Endothelial cell of umbilical vein (primary cell): ENCODE measurements at regions not wholly inside any gene's neighbourhood (a gene's known extent, or its start where the extent isn't known, plus 50 kb on each side); places are given as distances from the start of the nearest gene placed in this dataset.

Experiments used
- BruUV-seq: library from RNA; stranded (reverse); fragments of 400-500 nt; replicated peaks from 2 replicates; lab custom pipeline; 2021; lab: Mats Ljungman, UMichigan
- CTCF ChIA-PET: fragments of 300-600, 350-600 bp; sonication (Branson Sonifier 250); formaldehyde crosslinking; loops from one replicate; lab custom pipeline; 2021; ENCODE audit warnings: antibody characterized with exemption, inconsistent platforms; lab: Charles Lee
- POLR2A ChIA-PET: fragments of 300-600, 350-600 bp; sonication (Branson Sonifier 250); formaldehyde crosslinking; loops from one replicate; lab custom pipeline; 2021; ENCODE audit warnings: antibody characterized with exemption, inconsistent platforms; lab: Charles Lee
- DNase-seq: peaks from one replicate; pipeline ENCODE4 v3.0.0-alpha.2; 2011; ENCODE audit warnings: low read depth, low spot score
- FAIRE-seq: peaks from 2 replicates; lab custom pipeline; 2011; peaks lifted over from hg19 to GRCh38; lab: Jason Lieb, UNC
- H2AFZ ChIP-seq: 2 replicates; pipeline ENCODE4 v1.6.0; 2012; ENCODE audit warnings: low read depth, low read length, control low read depth, inconsistent platforms
- H3K27ac ChIP-seq: 2 replicates; pipeline ENCODE4 v1.5.1; 2011; ENCODE audit warnings: low read depth, mild to moderate bottlenecking, control low read depth, low read length, moderate library complexity; ENCODE audit not compliant: insufficient read depth
- H3K27me3 ChIP-seq, 2 experiments: 2 replicates each; pipeline versions ENCODE4 v1.6.0 to v1.6.1; 2011; ENCODE audit warnings: low read length in 2 of 2, mixed read lengths in 1 of 2; ENCODE audit not compliant: control insufficient read depth in 2 of 2, insufficient read depth in 2 of 2
- H3K36me3 ChIP-seq, 2 experiments: 2 replicates in 1 of 2; 3 replicates in 1 of 2; pipeline ENCODE4 v1.5.1; 2011; ENCODE audit warnings: low read length in 2 of 2, mild to moderate bottlenecking in 1 of 2, moderate library complexity in 1 of 2; ENCODE audit not compliant: control insufficient read depth in 2 of 2, insufficient read depth in 2 of 2; ENCODE audit errors: extremely low read depth in 1 of 2
- H3K4me1 ChIP-seq: 3 replicates; pipeline ENCODE4 v1.5.1; 2011; ENCODE audit warnings: mild to moderate bottlenecking, low read length; ENCODE audit not compliant: control insufficient read depth, insufficient read depth; ENCODE audit errors: extremely low read depth
- H3K4me2 ChIP-seq: 2 replicates; pipeline ENCODE4 v1.6.1; 2011; ENCODE audit warnings: low read length, control low read depth, mixed read lengths; ENCODE audit not compliant: insufficient read depth
- H3K4me3 ChIP-seq, 3 experiments: fragments of 200-600 bp in 1 of 3; sonication (generic), shearing (Covaris generic) in 1 of 3; replicated peaks in 1 of 3; 2 replicates each; pipeline ENCODE4 v1.5.1; 2011 to 2016; ENCODE audit warnings: control low read depth in 3 of 3, low read length in 3 of 3, mild to moderate bottlenecking in 2 of 3, inconsistent platforms in 1 of 3, low read depth in 1 of 3, moderate library complexity in 1 of 3; ENCODE audit not compliant: insufficient read depth in 1 of 3
- H3K79me2 ChIP-seq: 2 replicates; pipeline ENCODE4 v1.6.0; 2012; ENCODE audit warnings: low read length, inconsistent platforms; ENCODE audit not compliant: control insufficient read depth, insufficient read depth
- H3K9ac ChIP-seq: replicated peaks from 2 replicates; pipeline ENCODE3; 2011; ENCODE audit warnings: low read length, control low read depth; ENCODE audit not compliant: insufficient read depth; ENCODE audit errors: extremely low read depth
- H3K9me1 ChIP-seq: replicated peaks from 3 replicates; pipeline ENCODE4 v1.6.0; 2011; ENCODE audit warnings: mild to moderate bottlenecking, low read length; ENCODE audit not compliant: control insufficient read depth, insufficient read depth; ENCODE audit errors: extremely low read depth
- H3K9me3 ChIP-seq: replicated peaks from 2 replicates; pipeline ENCODE4 v1.5.1; 2012; ENCODE audit warnings: low read length, inconsistent platforms; ENCODE audit not compliant: control insufficient read depth, insufficient read depth
- H4K20me1 ChIP-seq: replicated peaks from 2 replicates; pipeline ENCODE3; 2011; ENCODE audit warnings: mild to moderate bottlenecking, low read length; ENCODE audit not compliant: control insufficient read depth, insufficient read depth; ENCODE audit errors: extremely low read depth
- CTCF ChIP-seq, 2 donors: IDR thresholded peaks; 1 replicate in 1 of 2; 2 replicates in 1 of 2; pipeline ENCODE4 v1.5.1; 2011; ENCODE audit warnings: low read length in 2 of 2, mild to moderate bottlenecking in 2 of 2, moderate library complexity in 2 of 2, control low read depth in 1 of 2, inconsistent platforms in 1 of 2, low read depth in 1 of 2; ENCODE audit not compliant: insufficient read depth in 1 of 2; ENCODE audit errors: extremely low read depth in 1 of 2
- EZH2 ChIP-seq: IDR thresholded peaks from 2 replicates; pipeline ENCODE4 v1.6.1; 2012; ENCODE audit warnings: borderline replicate concordance, low read depth, mild to moderate bottlenecking, moderate library complexity, low read length, inconsistent platforms; ENCODE audit not compliant: severe bottlenecking
- FOS ChIP-seq: IDR thresholded peaks from 2 replicates; pipeline ENCODE4 v1.6.1; 2011; ENCODE audit warnings: mild to moderate bottlenecking, low read length, moderate library complexity, borderline replicate concordance; ENCODE audit not compliant: insufficient read depth
- GATA2 ChIP-seq: IDR thresholded peaks from 2 replicates; pipeline ENCODE4 v1.7.0; 2011; ENCODE audit warnings: low read depth, mild to moderate bottlenecking, moderate library complexity, mixed read lengths, low read length; ENCODE audit not compliant: insufficient read length, insufficient read depth
- JUN ChIP-seq: IDR thresholded peaks from 2 replicates; pipeline ENCODE4 v1.6.1; 2011; ENCODE audit warnings: borderline replicate concordance, low read depth; ENCODE audit not compliant: insufficient read length, insufficient read depth
- MAX ChIP-seq: IDR thresholded peaks from 2 replicates; pipeline ENCODE4 v1.6.1; 2011; ENCODE audit not compliant: insufficient read depth, insufficient read length
- MYC ChIP-seq: IDR thresholded peaks from one replicate; pipeline ENCODE4 v1.6.1; 2011; ENCODE audit warnings: mild to moderate bottlenecking, low read depth, low read length
- POLR2A ChIP-seq: IDR thresholded peaks from 2 replicates; pipeline ENCODE4 v1.6.1; 2012; ENCODE audit warnings: low read depth, mild to moderate bottlenecking, control low read depth, low read length
- POLR2AphosphoS5 ChIP-seq: IDR thresholded peaks from 2 replicates; pipeline ENCODE4 v1.6.1; 2012; ENCODE audit warnings: low read depth, mild to moderate bottlenecking, control low read depth, low read length, moderate library complexity; ENCODE audit not compliant: insufficient read depth
- dilution Hi-C: fragments of 300-500 bp; cut with MboI; formaldehyde crosslinking; loops from one replicate; pipeline ENCODE4 v1.15.0; 2019; ENCODE audit warnings: low sequenced_read_pairs; ENCODE audit not compliant: extremely low pct_ligation_motif_present
- intact Hi-C: fragments of 100-400 bp; cut with micrococcal nuclease; formaldehyde crosslinking; loops from one replicate; pipeline ENCODE4 v1.10.0; 2022

GRCh38 chr5:82827651-82828050 is 249.5 kb downstream of the TMEM167A start:
- intact Hi-C loops = no loop called here
- H3K9me3 ChIP-seq = no peaks in the 10 kb centered on the region
- H3K4me1 ChIP-seq = no peaks in the 10 kb centered on the region
- POLR2A ChIA-PET = no interaction called here
- dilution Hi-C loops = no loop called here
- no peaks in the 10 kb centered on the region for H3K27me3 ChIP-seq
- no peak for DNase-seq
- H2AFZ ChIP-seq = no peak overlapping the region
- no peak overlapping the region for H3K4me3 ChIP-seq
- H3K36me3 ChIP-seq = no peaks in the 10 kb centered on the region
- H3K4me2 ChIP-seq = no peak overlapping the region
- H3K27ac ChIP-seq = no peak overlapping the region
- no peak for FAIRE-seq
- no peaks in the 10 kb centered on the region for H3K79me2 ChIP-seq
- H3K9ac ChIP-seq = no peak overlapping the region
- CTCF ChIA-PET = no interaction called here
- H3K9me1 ChIP-seq = no peaks in the 10 kb centered on the region
- no peaks in the 10 kb centered on the region for H4K20me1 ChIP-seq
- BruUV-seq = no TSS peak
- TF ChIP-seq MAX = no peak
- no peak for TF ChIP-seq FOS
- no peak for TF ChIP-seq POLR2A
- TF ChIP-seq GATA2 = no peak
- no peak for TF ChIP-seq EZH2
- TF ChIP-seq POLR2AphosphoS5 = no peak
- no peak for TF ChIP-seq JUN
- TF ChIP-seq CTCF (IDR thresholded peaks at IDR 0.05; ENCODE audit: extremely low read depth in 1 of 2, insufficient read depth in 1 of 2, low read depth in 1 of 2, low read length in 2 of 2) = no peak
- no peak for TF ChIP-seq MYC
